ENCODE measurements at regions not wholly inside any gene's neighbourhood (a gene's known extent, or its start where the extent isn't known, plus 50 kb on each side); places are given as distances from the start of the nearest gene placed in this dataset.
A peak's percentile ranks its signal among the peaks of the same experiment; 100 is the strongest.

GRCh38 chr2:204362581-204362980 lies 182.7 kb upstream of the PARD3B start:
- Histone ChIP-seq H3K9me3 (no peaks in the 10 kb centered on the region), H3K27ac (peak overlapping the region in 1 of 4 donors; percentile 36), H3K36me3 (no peaks in the 10 kb centered on the region), H3K4me1 (peaks cover 0 to 17% (median 12%) of the 10 kb centered on the region in 4 donors), H3K4me3 (no peak overlapping the region), H3K27me3 (no peaks in the 10 kb centered on the region)
- intact Hi-C loops (cut with DNase I) = loop anchor here (5.0 kb wide), 1 partner anchor 85 kb away; no protein-coding TSS in a partner anchor
- TF ChIP-seq POLR2A (IDR thresholded peaks at IDR 0.05) (no peak), POLR2AphosphoS5 (IDR thresholded peaks at IDR 0.05) (peak in 2 of 4 donors; percentile 66 to 70)
- WGBS, 2 donors = 71 to 84% methylated on average over 2 of the region's 2 CpGs
- no peak for DNase-seq

DNA sequence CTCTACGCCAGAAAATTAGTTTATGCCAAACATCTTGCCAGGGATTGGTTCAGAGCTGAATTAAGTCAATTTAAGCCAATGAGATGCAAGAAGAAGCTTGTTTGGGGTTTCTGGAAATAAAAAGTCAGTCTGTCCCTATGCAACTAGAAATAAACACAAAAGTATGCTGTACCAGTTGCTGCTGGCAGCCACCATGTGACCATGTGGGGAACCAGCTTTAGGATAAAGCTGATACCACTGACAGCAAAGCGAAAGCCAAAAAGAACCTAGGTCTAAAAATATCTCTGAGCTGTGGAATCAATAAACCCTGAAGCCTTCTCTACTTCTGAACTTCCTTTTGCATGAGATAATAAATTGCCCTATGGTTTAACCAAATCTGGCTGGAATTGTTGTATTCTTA lies 181.8 kb upstream of the PARD3B start:
- intact Hi-C loops (cut with DNase I) = loop anchor here (5.0 kb wide), 1 partner anchor 84 kb away; no protein-coding TSS in a partner anchor
- Histone ChIP-seq H3K27ac (no peak overlapping the region), H3K4me1 (peaks cover 0 to 17% (median 12%) of the 10 kb centered on the region in 4 donors), H3K9me3 (no peaks in the 10 kb centered on the region), H3K36me3 (no peaks in the 10 kb centered on the region), H3K27me3 (no peaks in the 10 kb centered on the region), H3K4me3 (no peak overlapping the region)
- TF ChIP-seq, protein P1, sequence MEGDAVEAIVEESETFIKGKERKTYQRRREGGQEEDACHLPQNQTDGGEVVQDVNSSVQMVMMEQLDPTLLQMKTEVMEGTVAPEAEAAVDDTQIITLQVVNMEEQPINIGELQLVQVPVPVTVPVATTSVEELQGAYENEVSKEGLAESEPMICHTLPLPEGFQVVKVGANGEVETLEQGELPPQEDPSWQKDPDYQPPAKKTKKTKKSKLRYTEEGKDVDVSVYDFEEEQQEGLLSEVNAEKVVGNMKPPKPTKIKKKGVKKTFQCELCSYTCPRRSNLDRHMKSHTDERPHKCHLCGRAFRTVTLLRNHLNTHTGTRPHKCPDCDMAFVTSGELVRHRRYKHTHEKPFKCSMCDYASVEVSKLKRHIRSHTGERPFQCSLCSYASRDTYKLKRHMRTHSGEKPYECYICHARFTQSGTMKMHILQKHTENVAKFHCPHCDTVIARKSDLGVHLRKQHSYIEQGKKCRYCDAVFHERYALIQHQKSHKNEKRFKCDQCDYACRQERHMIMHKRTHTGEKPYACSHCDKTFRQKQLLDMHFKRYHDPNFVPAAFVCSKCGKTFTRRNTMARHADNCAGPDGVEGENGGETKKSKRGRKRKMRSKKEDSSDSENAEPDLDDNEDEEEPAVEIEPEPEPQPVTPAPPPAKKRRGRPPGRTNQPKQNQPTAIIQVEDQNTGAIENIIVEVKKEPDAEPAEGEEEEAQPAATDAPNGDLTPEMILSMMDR (IDR thresholded peaks at IDR 0.05) = no peak
- TF ChIP-seq EP300 (IDR thresholded peaks at IDR 0.05) (no peak), POLR2A (IDR thresholded peaks at IDR 0.05) (no peak), POLR2AphosphoS5 (IDR thresholded peaks at IDR 0.05) (no peak)
- 87 to 94% methylated on average over 2 of the region's 2 CpGs for WGBS, 2 donors
- DNase-seq = no peak

GRCh38 chr2:204364860-204365535 lies 180.3 kb upstream of the PARD3B start:
- H3K4me1 ChIP-seq = peaks cover 0 to 17% (median 12%) of the 10 kb centered on the region in 4 donors
- no peaks in the 10 kb centered on the region for H3K36me3 ChIP-seq
- WGBS, 2 donors = 97% methylated on average over 6 of the region's 6 CpGs
- no peak for TF ChIP-seq POLR2AphosphoS5 (IDR thresholded peaks at IDR 0.05)
- TF ChIP-seq EP300 (IDR thresholded peaks at IDR 0.05) = no peak
- TF ChIP-seq, protein P1 (IDR thresholded peaks at IDR 0.05) = no peak
- intact Hi-C loops (cut with DNase I) = loop anchor here (5.0 kb wide), 1 partner anchor 82 kb away; no protein-coding TSS in a partner anchor
- H3K27ac ChIP-seq = no peak overlapping the region
- H3K27me3 ChIP-seq = no peaks in the 10 kb centered on the region
- no peaks in the 10 kb centered on the region for H3K9me3 ChIP-seq
- H3K4me3 ChIP-seq = no peak overlapping the region
- DNase-seq = no peak

GRCh38 chr2:204365811-204366210 lies 179.5 kb upstream of the PARD3B start:
- H3K27ac ChIP-seq = no peak overlapping the region
- DNase-seq = no peak
- H3K9me3 ChIP-seq = no peaks in the 10 kb centered on the region
- intact Hi-C loops (cut with DNase I) = no loop called here
- H3K27me3 ChIP-seq = no peaks in the 10 kb centered on the region
- H3K36me3 ChIP-seq = no peaks in the 10 kb centered on the region
- H3K4me3 ChIP-seq = no peak overlapping the region
- WGBS, 2 donors = 85 to 88% methylated on average over 4 of the region's 4 CpGs
- TF ChIP-seq POLR2AphosphoS5 (IDR thresholded peaks at IDR 0.05) (no peak), POLR2A (IDR thresholded peaks at IDR 0.05) (no peak), EP300 (IDR thresholded peaks at IDR 0.05) (no peak)
- TF ChIP-seq, protein P1 (IDR thresholded peaks at IDR 0.05) = no peak
- peaks cover 0 to 17% (median 12%) of the 10 kb centered on the region in 4 donors for H3K4me1 ChIP-seq

DNA sequence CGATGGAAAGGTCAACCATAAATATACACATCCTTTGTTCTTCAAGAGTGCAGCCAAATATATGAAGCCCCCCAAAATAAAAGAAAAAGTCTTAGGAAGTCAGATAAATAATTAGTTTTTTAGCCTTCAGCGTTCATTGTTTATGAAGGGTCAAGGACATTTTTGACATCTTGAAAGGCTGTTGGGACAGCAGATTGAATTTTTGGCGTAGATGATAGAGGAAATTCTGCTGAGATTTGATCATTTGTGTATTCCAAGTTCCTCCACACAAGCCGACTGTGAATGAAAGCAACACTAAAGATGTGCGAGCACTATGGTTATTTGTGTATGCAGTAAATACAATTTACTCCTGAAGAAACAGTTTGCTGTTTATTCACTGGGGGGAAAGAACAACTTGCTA lies 177.8 kb upstream of the PARD3B start:
- no peaks in the 10 kb centered on the region for H3K36me3 ChIP-seq
- TF ChIP-seq, protein P1 (IDR thresholded peaks at IDR 0.05) = no peak
- TF ChIP-seq POLR2AphosphoS5 (IDR thresholded peaks at IDR 0.05) = no peak
- TF ChIP-seq POLR2A (IDR thresholded peaks at IDR 0.05) = no peak
- no peak for TF ChIP-seq EP300 (IDR thresholded peaks at IDR 0.05)
- 73% methylated on average over 5 of the region's 5 CpGs for WGBS, 2 donors
- no peaks in the 10 kb centered on the region for H3K9me3 ChIP-seq
- intact Hi-C loops (cut with DNase I) = no loop called here
- H3K4me1 ChIP-seq = peaks cover 0 to 12% (median 6%) of the 10 kb centered on the region in 4 donors
- no peaks in the 10 kb centered on the region for H3K27me3 ChIP-seq
- no peak for DNase-seq
- no peak overlapping the region for H3K27ac ChIP-seq
- H3K4me3 ChIP-seq = no peak overlapping the region
